Parathyroid adenoma (tissue), 2 donors: ENCODE measurements at regions not wholly inside any gene's neighbourhood (a gene's known extent, or its start where the extent isn't known, plus 50 kb on each side); places are given as distances from the start of the nearest gene placed in this dataset.

Experiments
- H2AFZ ChIP-seq: fragments of 300-600 bp; sonication (generic); one replicate; pipeline ENCODE4 v1.7.0; 2017; ENCODE audit warnings: antibody characterized with exemption, mild to moderate bottlenecking
- H3K27ac ChIP-seq: fragments of 300-600 bp; sonication (generic); one replicate; pipeline ENCODE4 v1.7.0; 2017
- H3K27me3 ChIP-seq: fragments of 300-600 bp; sonication (generic); one replicate; pipeline ENCODE4 v1.7.0; 2017; ENCODE audit warnings: low read length; ENCODE audit not compliant: control insufficient read depth, insufficient read depth
- H3K36me3 ChIP-seq: fragments of 300-600 bp; sonication (generic); one replicate; pipeline ENCODE4 v1.7.0; 2017; ENCODE audit warnings: low read length; ENCODE audit not compliant: control insufficient read depth, insufficient read depth
- H3K4me1 ChIP-seq: fragments of 300-600 bp; sonication (generic); one replicate; pipeline ENCODE4 v1.7.0; 2017; ENCODE audit warnings: control low read depth
- H3K4me2 ChIP-seq: fragments of 300-600 bp; sonication (generic); one replicate; pipeline ENCODE4 v1.7.0; 2017; ENCODE audit warnings: low read length
- H3K4me3 ChIP-seq: fragments of 300-600 bp; sonication (generic); one replicate; pipeline ENCODE4 v1.7.0; 2017; ENCODE audit warnings: low read depth, low read length
- H3K79me2 ChIP-seq: fragments of 300-600 bp; sonication (generic); one replicate; pipeline ENCODE4 v1.7.0; 2017; ENCODE audit warnings: control low read depth
- H3K9ac ChIP-seq: fragments of 300-600 bp; sonication (generic); one replicate; pipeline ENCODE4 v1.7.0; 2017; ENCODE audit warnings: mild to moderate bottlenecking
- H3K9me3 ChIP-seq: fragments of 300-600 bp; sonication (generic); one replicate; pipeline ENCODE4 v1.7.0; 2017; ENCODE audit warnings: low read length; ENCODE audit not compliant: control insufficient read depth
- TF ChIP-seq, protein P1 (sequence below): fragments of 300-600 bp; sonication (generic); IDR thresholded peaks from one replicate; pipeline ENCODE4 v1.7.0; 2017; ENCODE audit warnings: antibody characterized with exemption, mild to moderate bottlenecking
- donor health status: primary hyperparathyroidism.

DNA sequence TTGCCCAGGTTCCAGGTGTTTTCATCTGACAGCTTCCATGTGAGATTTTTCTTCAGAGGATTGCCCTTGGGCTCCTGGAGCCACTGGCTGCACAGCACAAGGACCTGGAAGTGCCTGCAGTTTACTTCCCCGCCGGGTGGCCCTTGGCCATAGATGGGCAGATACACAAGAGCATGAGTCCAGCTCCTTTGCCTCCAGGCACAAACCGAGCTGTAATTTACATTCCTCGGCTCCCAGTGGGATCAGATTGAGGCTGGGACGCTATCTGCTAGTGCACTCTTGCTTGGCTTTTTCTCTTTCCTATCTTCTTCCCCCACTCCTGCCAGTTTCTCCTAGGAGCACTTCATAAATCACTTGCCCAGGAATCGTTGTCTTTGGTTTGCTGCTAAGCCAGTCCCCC is 85.4 kb upstream of the RALY start:
- Histone ChIP-seq H3K27me3 (no peaks in the 10 kb centered on the region), H3K79me2 (no peaks in the 10 kb centered on the region), H3K4me1 (no peaks in the 10 kb centered on the region), H3K4me2 (no peak overlapping the region), H3K9ac (no peak overlapping the region), H3K4me3 (no peak overlapping the region), H2AFZ (no peak overlapping the region), H3K9me3 (no peaks in the 10 kb centered on the region), H3K36me3 (no peaks in the 10 kb centered on the region), H3K27ac (no peak overlapping the region)
- TF ChIP-seq, protein P1, sequence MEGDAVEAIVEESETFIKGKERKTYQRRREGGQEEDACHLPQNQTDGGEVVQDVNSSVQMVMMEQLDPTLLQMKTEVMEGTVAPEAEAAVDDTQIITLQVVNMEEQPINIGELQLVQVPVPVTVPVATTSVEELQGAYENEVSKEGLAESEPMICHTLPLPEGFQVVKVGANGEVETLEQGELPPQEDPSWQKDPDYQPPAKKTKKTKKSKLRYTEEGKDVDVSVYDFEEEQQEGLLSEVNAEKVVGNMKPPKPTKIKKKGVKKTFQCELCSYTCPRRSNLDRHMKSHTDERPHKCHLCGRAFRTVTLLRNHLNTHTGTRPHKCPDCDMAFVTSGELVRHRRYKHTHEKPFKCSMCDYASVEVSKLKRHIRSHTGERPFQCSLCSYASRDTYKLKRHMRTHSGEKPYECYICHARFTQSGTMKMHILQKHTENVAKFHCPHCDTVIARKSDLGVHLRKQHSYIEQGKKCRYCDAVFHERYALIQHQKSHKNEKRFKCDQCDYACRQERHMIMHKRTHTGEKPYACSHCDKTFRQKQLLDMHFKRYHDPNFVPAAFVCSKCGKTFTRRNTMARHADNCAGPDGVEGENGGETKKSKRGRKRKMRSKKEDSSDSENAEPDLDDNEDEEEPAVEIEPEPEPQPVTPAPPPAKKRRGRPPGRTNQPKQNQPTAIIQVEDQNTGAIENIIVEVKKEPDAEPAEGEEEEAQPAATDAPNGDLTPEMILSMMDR = no peak

DNA sequence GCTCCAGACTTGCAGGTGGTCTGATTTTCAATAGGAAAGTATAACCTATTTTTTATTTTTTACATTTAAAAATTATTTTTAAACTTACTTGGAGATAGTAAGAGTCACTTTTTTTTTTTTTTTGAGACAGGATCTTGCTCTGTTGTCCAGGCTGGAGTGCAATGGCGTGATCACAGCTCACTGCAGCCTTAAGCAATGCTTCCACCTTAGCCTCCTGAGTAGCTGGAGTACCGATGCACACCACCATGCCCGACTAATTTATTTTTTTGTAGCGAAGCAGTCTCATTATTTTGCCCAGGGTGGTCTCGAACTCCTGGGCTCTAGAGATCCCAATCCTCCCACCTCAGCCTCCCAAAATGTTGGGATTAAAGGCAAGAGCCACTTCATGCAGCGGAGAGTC is 84.8 kb upstream of the RALY start:
- Histone ChIP-seq H3K9me3 (no peaks in the 10 kb centered on the region), H3K4me1 (no peaks in the 10 kb centered on the region), H3K79me2 (no peaks in the 10 kb centered on the region), H3K36me3 (no peaks in the 10 kb centered on the region), H3K4me2 (no peak overlapping the region), H3K4me3 (no peak overlapping the region), H3K9ac (no peak overlapping the region), H2AFZ (no peak overlapping the region), H3K27me3 (no peaks in the 10 kb centered on the region), H3K27ac (no peak overlapping the region)
- TF ChIP-seq, protein P1 = no peak

DNA sequence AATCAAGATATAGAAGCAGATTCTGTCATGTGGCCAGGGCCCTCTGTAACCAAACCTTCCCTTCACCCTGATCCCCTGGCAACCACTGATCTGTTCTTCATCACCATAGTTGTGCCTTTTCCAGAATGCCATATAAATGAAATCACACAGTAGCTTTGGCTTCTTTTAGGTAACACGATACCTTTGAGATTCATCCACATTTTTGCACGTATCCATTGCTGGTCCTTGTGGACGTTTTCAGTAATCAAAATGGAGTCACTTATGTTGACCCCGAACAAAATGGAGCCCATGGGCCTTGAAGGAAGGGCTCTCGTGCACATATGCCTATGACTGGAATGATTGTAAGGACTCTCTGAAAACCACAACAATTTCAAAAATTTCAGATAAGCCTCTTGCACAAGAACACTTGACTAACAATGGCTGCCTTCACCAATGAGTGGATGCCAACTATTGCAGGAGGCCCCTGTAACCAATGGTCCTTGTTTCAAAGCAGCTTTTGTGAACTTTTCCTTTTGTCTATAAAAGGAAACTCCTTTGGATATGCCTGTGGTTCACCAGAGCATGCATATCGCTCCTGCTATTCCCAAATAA is 84.3 kb upstream of the RALY start:
- Histone ChIP-seq H3K4me3 (no peak overlapping the region), H3K4me2 (no peak overlapping the region), H3K9me3 (no peaks in the 10 kb centered on the region), H3K9ac (no peak overlapping the region), H3K27me3 (no peaks in the 10 kb centered on the region), H2AFZ (no peak overlapping the region), H3K4me1 (no peaks in the 10 kb centered on the region), H3K36me3 (no peaks in the 10 kb centered on the region), H3K79me2 (no peaks in the 10 kb centered on the region), H3K27ac (no peak overlapping the region)
- TF ChIP-seq, protein P1 = no peak

DNA sequence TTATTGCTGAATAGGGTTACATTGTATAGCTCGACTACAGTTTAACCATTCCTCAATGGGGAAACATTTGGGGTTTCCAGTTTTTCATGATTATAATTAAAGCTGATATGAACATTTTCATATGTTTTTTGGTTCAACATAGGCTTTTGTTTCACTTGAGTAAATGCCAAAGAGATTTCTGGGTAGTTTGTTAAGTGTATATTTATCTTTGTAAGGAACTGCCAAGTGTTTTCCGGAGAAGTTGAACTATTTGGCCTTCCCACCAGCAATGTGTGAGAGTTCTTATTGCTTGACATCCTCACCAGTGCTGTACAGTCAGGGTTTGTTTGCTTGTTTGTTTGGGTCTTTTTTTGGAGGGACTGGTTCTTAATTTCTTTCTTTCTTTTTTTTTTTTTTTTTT is 83.7 kb upstream of the RALY start:
- Histone ChIP-seq H3K27me3 (no peaks in the 10 kb centered on the region), H3K4me3 (no peak overlapping the region), H3K36me3 (no peaks in the 10 kb centered on the region), H3K4me1 (no peaks in the 10 kb centered on the region), H3K79me2 (no peaks in the 10 kb centered on the region), H2AFZ (no peak overlapping the region), H3K27ac (no peak overlapping the region), H3K9ac (no peak overlapping the region), H3K4me2 (no peak overlapping the region), H3K9me3 (no peaks in the 10 kb centered on the region)
- TF ChIP-seq, protein P1 = no peak

DNA sequence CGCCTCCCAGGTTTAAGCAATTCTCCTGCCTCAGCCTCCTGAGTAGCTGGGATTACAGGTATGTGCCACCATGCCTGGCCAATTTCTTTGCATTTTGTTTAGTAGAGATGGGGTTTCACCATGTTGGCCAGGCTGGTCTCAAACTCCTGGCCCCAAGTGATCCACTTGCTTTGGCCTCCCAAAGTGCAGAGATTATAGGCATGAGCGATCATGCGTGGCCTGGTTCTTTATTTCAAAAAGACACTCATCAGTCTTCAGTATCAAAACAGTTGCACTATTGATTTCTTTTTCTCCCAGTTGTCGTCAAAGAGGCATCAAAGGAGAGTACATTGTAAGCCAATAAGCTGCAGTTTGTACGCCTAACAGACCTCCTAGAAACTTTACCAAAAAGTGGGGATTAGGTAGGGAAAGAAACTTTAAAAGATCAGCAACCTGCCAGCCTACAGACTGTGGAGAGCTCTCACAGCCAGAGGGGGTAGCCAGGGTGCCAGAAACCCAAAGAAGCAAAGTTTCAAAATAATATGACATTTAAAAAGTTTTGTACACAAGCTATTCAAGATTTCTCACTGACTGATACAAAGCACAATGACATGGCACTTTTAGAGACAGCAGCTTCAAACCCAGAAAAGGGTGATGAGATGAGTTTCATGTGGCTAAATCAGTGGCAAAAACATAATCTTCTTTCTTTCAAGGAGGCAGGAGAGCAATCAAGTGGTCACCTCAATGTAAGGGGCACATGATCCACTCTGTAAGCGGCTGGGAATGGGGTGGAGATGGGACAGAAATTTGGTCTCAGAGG is 83.0 kb upstream of the RALY start:
- TF ChIP-seq, protein P1 = no peak
- H3K36me3 ChIP-seq = no peaks in the 10 kb centered on the region
- H3K79me2 ChIP-seq = no peaks in the 10 kb centered on the region
- H3K27me3 ChIP-seq = no peaks in the 10 kb centered on the region
- no peak overlapping the region for H3K9ac ChIP-seq
- H3K27ac ChIP-seq = no peak overlapping the region
- no peak overlapping the region for H3K4me3 ChIP-seq
- no peak overlapping the region for H2AFZ ChIP-seq
- H3K9me3 ChIP-seq = no peaks in the 10 kb centered on the region
- H3K4me1 ChIP-seq = no peaks in the 10 kb centered on the region
- H3K4me2 ChIP-seq = no peak overlapping the region
